ENCODE measurements at regions not wholly inside any gene's neighbourhood (a gene's known extent, or its start where the extent isn't known, plus 50 kb on each side); places are given as distances from the start of the nearest gene placed in this dataset.

DNA sequence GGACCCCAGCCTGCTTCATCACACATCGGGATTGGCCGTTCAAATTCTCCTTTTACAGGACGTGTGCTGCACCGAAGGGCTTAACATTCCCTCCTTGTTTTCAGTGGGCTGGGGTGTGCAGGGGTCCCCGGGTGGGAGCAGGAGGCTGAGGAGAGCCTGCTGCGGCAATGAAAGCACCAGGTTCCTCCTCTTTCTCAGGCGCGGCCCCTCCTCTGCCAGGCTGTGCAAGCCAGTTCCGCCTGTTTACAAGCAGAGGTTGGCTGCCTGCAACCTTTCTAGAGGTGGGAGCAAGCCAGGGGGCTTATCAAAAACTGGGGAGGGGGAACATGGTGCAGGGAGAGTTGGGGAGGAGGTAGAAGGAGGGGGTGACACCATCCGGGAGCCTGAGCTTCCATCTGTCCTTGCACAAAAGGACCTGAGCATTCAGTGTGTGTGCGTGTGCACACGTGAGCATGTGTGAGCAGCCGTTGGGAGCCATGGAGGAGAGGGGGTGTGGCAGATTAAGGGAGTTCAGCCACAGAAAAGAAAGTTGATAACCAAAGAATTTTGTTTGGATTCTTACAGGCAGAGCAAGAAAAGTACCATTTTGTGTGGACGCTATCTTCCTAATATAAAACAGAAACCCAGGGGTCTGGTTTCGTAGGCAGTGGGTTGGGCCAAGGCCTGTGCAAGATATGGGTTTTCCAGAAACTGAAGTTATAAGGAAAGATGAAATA lies 108.8 kb upstream of the RFLNA start:
- TF ChIP-seq CTCF (IDR thresholded peaks at IDR 0.05) (no peak), POLR2A (IDR thresholded peaks at IDR 0.05) (no peak)
